Kidney epithelial cell (primary cell): ENCODE measurements at regions not wholly inside any gene's neighbourhood (a gene's known extent, or its start where the extent isn't known, plus 50 kb on each side); places are given as distances from the start of the nearest gene placed in this dataset.

ENCODE experiments used
- DNase-seq: peaks from one replicate; pipeline ENCODE4 v3.0.0-alpha.2; 2010; ENCODE audit warnings: low read depth
- H3K27me3 ChIP-seq: 2 replicates; pipeline ENCODE4 v1.6.0; 2011; ENCODE audit warnings: low read length; ENCODE audit not compliant: control insufficient read depth, insufficient read depth
- H3K36me3 ChIP-seq: 2 replicates; pipeline ENCODE4 v1.5.1; 2011; ENCODE audit warnings: low read length; ENCODE audit not compliant: control insufficient read depth, insufficient read depth
- H3K4me3 ChIP-seq: 2 replicates; pipeline ENCODE4 v1.5.1; 2011; ENCODE audit warnings: low read depth, mild to moderate bottlenecking, control low read depth, low read length
- TF ChIP-seq, protein P1 (sequence below): IDR thresholded peaks from 2 replicates; pipeline ENCODE4 v1.5.1; 2011; ENCODE audit warnings: mild to moderate bottlenecking, moderate library complexity, low read length, control low read depth, inconsistent platforms; ENCODE audit not compliant: insufficient read depth, poor library complexity, severe bottlenecking

DNA sequence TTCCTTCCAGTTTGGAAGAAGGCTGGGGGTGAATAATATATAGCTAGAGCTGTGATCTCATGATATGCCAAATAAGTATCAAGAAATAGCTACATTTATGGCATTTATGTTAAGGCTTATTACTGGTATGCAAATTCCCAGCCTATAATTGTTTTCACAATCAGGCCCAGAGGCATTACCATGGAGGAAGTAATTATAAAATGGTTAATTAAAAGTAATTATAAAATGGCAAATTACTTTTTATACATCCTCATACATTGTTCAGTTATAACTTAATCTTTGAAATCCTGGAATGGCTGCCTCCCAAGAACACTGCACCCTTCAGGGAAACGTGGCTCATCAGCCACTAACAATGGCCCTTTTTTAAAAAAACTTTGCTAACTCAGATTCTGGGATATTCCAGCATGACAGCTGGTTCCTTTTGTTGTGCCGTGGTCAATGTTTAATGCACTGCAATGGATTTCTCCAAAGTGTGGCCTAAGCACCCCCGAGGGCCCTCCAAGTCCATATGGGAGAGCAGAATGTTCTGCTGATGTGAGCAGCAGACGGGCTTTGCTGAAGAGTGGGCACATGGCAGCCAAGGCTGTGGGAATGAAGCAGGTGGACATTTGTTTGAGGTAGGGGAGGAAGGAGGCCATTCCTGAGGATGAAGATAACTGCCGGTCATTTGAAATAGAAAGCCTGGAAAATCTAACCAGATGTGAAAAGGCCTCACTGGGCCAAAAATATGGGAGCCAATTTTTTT lies 483.5 kb upstream of the GCFC2 start:
- no peaks in the 10 kb centered on the region for H3K27me3 ChIP-seq
- H3K4me3 ChIP-seq = no peak overlapping the region
- H3K36me3 ChIP-seq = no peaks in the 10 kb centered on the region
- TF ChIP-seq, protein P1, sequence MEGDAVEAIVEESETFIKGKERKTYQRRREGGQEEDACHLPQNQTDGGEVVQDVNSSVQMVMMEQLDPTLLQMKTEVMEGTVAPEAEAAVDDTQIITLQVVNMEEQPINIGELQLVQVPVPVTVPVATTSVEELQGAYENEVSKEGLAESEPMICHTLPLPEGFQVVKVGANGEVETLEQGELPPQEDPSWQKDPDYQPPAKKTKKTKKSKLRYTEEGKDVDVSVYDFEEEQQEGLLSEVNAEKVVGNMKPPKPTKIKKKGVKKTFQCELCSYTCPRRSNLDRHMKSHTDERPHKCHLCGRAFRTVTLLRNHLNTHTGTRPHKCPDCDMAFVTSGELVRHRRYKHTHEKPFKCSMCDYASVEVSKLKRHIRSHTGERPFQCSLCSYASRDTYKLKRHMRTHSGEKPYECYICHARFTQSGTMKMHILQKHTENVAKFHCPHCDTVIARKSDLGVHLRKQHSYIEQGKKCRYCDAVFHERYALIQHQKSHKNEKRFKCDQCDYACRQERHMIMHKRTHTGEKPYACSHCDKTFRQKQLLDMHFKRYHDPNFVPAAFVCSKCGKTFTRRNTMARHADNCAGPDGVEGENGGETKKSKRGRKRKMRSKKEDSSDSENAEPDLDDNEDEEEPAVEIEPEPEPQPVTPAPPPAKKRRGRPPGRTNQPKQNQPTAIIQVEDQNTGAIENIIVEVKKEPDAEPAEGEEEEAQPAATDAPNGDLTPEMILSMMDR = no peak
- DNase-seq = no peak

DNA sequence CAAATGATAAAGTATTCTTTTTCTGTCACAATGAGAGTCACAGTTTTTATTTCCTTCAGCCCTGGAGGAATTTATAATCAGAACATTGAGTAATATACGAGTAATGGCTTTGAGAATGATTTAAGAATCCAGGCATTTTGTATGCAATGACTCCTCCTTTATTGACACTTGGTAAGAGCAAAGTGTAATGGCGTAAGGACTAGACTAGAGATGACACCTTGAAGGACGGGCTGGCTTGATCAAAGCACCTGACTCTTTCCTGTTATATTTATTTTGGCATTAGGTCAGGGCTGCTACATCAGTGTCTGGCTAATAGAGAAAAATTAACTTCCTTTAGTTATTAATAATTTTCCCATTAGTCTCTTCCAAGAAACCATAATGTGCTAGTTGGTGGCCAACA lies 482.4 kb upstream of the GCFC2 start:
- no peak for DNase-seq
- TF ChIP-seq, protein P1 = no peak

DNA sequence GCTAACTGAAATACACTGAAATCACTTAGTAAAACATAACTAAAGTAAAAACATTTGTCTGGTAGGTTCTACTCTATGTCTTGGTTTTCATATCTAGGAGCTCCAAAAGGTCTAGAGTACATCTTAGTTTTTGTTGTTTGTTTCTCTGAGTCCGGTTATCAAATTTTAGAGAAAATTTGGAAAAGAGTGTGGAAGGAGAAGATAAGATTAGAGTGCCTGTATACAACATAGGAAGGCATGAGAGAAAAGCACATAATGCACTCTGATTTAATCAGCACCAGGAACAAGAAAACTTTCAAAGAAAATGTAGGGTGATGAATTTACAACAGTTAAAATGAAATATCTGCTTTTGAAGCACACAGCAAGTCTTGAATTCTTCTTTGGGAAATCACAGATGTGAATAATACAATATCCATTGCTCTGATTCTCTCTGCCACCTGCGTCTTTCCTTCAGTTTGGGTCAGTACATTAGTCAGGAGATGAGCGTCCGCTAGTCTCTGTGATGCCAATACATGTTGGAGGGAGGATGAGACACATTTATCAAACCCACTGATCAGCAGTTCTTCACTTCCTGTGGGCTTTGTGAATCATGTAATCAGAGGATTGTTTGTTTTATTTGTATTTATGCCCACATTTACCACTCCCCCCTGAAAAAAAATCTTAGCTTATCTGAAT lies 477.8 kb upstream of the GCFC2 start:
- Histone ChIP-seq H3K27me3 (no peaks in the 10 kb centered on the region), H3K36me3 (no peaks in the 10 kb centered on the region), H3K4me3 (no peak overlapping the region)
- TF ChIP-seq, protein P1 = no peak
- DNase-seq = no peak

More for the DNA sequence above, 482.4 kb upstream of the GCFC2 start:
- no peaks in the 10 kb centered on the region for H3K36me3 ChIP-seq
- no peaks in the 10 kb centered on the region for H3K27me3 ChIP-seq
- no peak overlapping the region for H3K4me3 ChIP-seq

DNA sequence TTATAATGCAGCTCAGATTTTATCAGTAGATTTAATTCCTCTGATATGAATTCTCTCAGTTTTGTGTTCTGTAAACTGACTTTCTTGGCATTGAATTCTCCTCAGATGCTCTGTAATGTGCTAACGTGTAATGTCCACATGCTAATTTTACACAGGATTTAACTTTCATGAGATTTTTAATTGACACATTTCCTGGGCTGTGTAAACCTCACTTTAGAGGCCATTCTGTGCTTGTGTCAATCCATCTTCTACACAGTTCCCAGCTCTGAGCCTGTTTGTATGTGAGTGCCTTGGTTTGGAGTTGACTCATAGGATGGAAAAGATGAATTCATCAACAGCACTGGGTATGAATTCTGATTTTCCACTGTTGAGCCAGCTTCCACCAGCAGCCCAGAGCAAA lies 476.7 kb upstream of the GCFC2 start:
- Histone ChIP-seq H3K27me3 (no peaks in the 10 kb centered on the region), H3K36me3 (no peaks in the 10 kb centered on the region), H3K4me3 (no peak overlapping the region)
- no peak for DNase-seq
- TF ChIP-seq, protein P1 = no peak

DNA sequence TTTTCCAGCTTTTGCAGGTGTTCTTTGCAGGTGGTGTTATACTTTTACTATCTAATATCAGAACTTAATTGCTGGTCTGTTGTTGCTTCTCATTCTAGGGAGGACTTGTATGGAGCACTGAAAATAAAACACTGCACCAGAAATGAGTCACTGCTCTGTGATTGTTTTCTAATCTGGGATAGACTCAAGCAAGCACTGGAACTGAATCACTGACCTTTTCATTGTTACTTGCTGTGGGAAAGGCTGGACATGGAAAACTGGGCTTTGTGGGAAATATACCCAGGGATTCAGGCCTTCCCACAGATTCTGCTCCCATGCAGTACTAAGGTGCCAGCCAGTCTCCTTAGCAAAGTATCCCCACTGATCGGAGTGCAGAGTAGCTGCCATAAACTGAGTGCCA lies 470.0 kb upstream of the GCFC2 start:
- TF ChIP-seq, protein P1 = no peak
- DNase-seq = peak; percentile 10
- H3K27me3 ChIP-seq = no peaks in the 10 kb centered on the region
- no peak overlapping the region for H3K4me3 ChIP-seq
- no peaks in the 10 kb centered on the region for H3K36me3 ChIP-seq
